OCI-LY1 (cell line): ENCODE measurements at regions not wholly inside any gene's neighbourhood (a gene's known extent, or its start where the extent isn't known, plus 50 kb on each side); places are given as distances from the start of the nearest gene placed in this dataset.
"Not testable (repeated sequence)": the region's sequence is repeated elsewhere in the genome, so short reads cannot be mapped to it uniquely, and the experiment has no call there.

Source experiments
- EZH2 ChIP-seq: fragments of 200-600 bp; sonication (generic), shearing (Covaris generic); IDR thresholded peaks from 2 replicates; pipeline ENCODE4 v1.8.0; 2017; ENCODE audit warnings: borderline replicate concordance, mixed run types, mild to moderate bottlenecking, antibody characterized with exemption, low read length, moderate library complexity, mixed read lengths
- TF ChIP-seq, protein P1 (sequence below): fragments of 200-600 bp; sonication (generic), shearing (Covaris generic); IDR thresholded peaks from 2 replicates; pipeline ENCODE4 v1.5.1; 2017; ENCODE audit warnings: mild to moderate bottlenecking, antibody characterized with exemption, low read length, moderate library complexity, mixed read lengths

- TF ChIP-seq, protein P1, sequence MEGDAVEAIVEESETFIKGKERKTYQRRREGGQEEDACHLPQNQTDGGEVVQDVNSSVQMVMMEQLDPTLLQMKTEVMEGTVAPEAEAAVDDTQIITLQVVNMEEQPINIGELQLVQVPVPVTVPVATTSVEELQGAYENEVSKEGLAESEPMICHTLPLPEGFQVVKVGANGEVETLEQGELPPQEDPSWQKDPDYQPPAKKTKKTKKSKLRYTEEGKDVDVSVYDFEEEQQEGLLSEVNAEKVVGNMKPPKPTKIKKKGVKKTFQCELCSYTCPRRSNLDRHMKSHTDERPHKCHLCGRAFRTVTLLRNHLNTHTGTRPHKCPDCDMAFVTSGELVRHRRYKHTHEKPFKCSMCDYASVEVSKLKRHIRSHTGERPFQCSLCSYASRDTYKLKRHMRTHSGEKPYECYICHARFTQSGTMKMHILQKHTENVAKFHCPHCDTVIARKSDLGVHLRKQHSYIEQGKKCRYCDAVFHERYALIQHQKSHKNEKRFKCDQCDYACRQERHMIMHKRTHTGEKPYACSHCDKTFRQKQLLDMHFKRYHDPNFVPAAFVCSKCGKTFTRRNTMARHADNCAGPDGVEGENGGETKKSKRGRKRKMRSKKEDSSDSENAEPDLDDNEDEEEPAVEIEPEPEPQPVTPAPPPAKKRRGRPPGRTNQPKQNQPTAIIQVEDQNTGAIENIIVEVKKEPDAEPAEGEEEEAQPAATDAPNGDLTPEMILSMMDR, result not testable (repeated sequence)
- TF ChIP-seq EZH2, result not testable (repeated sequence)
These were observed 226.4 kb upstream of the MSX2 start for GRCh38 chr5:174497939-174498338.
